Colon (tissue), 2 donors: ENCODE measurements at regions not wholly inside any gene's neighbourhood (a gene's known extent, or its start where the extent isn't known, plus 50 kb on each side); places are given as distances from the start of the nearest gene placed in this dataset.

Source experiments
- FAIRE-seq: peaks from 2 replicates; lab custom pipeline; 2012; peaks lifted over from hg19 to GRCh38; lab: Jason Lieb, UNC
- donor health status: control.
- donor health status: control.

- FAIRE-seq = no peak
Observed at GRCh38 chr5:174376726-174377373, 331.3 kb downstream of the NSG2 start.

- no peak for FAIRE-seq
Observed at GRCh38 chr5:174378121-174378874, 332.8 kb downstream of the NSG2 start.

- FAIRE-seq = no peak
Observed at GRCh38 chr5:174380311-174380710, 334.8 kb downstream of the NSG2 start.

GRCh38 chr5:174381241-174381640 lies 335.7 kb downstream of the NSG2 start:
- FAIRE-seq = no peak

GRCh38 chr5:174383210-174384167 lies 338.0 kb downstream of the NSG2 start:
- FAIRE-seq = no peak

- no peak for FAIRE-seq
Observed at GRCh38 chr5:174384509-174384947, 339.0 kb downstream of the NSG2 start.

GRCh38 chr5:174386306-174386705 lies 338.1 kb upstream of the MSX2 start:
- no peak for FAIRE-seq

GRCh38 chr5:174386846-174387245 lies 337.5 kb upstream of the MSX2 start:
- FAIRE-seq = no peak

GRCh38 chr5:174387448-174387847 lies 336.9 kb upstream of the MSX2 start:
- no peak for FAIRE-seq

- no peak for FAIRE-seq
Observed at GRCh38 chr5:174392892-174393291, 331.5 kb upstream of the MSX2 start.

GRCh38 chr5:174396541-174396940 lies 327.8 kb upstream of the MSX2 start:
- no peak for FAIRE-seq

GRCh38 chr5:174397206-174397605 lies 327.2 kb upstream of the MSX2 start:
- no peak for FAIRE-seq

- FAIRE-seq = no peak
Observed at GRCh38 chr5:174398171-174398570, 326.2 kb upstream of the MSX2 start.

- no peak for FAIRE-seq
Observed at GRCh38 chr5:174399411-174399810, 325.0 kb upstream of the MSX2 start.

- no peak for FAIRE-seq
Observed at GRCh38 chr5:174400461-174400860, 323.9 kb upstream of the MSX2 start.

GRCh38 chr5:174401793-174402192 lies 322.6 kb upstream of the MSX2 start:
- no peak for FAIRE-seq

- no peak for FAIRE-seq
Observed at GRCh38 chr5:174402222-174402812, 322.1 kb upstream of the MSX2 start.

- no peak for FAIRE-seq
Observed at GRCh38 chr5:174404848-174405247, 319.5 kb upstream of the MSX2 start.

GRCh38 chr5:174409070-174409469 lies 315.3 kb upstream of the MSX2 start:
- FAIRE-seq = no peak

GRCh38 chr5:174409971-174410370 lies 314.4 kb upstream of the MSX2 start:
- no peak for FAIRE-seq

- FAIRE-seq = no peak
Observed at GRCh38 chr5:174410716-174411478, 313.5 kb upstream of the MSX2 start.

- FAIRE-seq = no peak
Observed at GRCh38 chr5:174411479-174411819, 312.9 kb upstream of the MSX2 start.
